ENCODE measurements at regions not wholly inside any gene's neighbourhood (a gene's known extent, or its start where the extent isn't known, plus 50 kb on each side); places are given as distances from the start of the nearest gene placed in this dataset.

GRCh38 chr14:27008187-27008586 lies 410.4 kb upstream of the NOVA1 start:
- DNase-seq = no peak

GRCh38 chr14:27012641-27013040 lies 414.8 kb upstream of the NOVA1 start:
- no peak for DNase-seq

- no peak for DNase-seq
Observed at GRCh38 chr14:27013678-27014077, 415.8 kb upstream of the NOVA1 start.

GRCh38 chr14:27015065-27015464 lies 417.2 kb upstream of the NOVA1 start:
- DNase-seq = no peak

DNA sequence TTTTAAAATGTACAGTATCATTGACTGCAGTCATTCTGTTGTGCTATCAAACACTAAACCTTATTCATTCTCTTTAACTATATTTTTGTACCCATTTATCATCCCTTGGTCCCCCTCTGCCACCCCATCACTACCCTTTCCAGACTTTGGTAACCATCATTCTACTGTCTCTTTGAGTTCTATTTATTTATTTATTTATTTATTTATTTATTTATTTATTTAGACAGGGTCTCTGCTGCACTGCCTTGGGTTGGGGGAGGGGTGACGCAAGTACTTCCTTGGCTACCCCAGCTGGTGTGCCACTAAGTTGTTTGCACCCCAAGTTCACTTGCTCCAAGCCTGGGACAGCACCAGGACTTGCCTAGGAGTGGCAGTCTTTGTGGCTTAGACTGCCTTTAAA lies 427.8 kb upstream of the NOVA1 start:
- DNase-seq = no peak

DNA sequence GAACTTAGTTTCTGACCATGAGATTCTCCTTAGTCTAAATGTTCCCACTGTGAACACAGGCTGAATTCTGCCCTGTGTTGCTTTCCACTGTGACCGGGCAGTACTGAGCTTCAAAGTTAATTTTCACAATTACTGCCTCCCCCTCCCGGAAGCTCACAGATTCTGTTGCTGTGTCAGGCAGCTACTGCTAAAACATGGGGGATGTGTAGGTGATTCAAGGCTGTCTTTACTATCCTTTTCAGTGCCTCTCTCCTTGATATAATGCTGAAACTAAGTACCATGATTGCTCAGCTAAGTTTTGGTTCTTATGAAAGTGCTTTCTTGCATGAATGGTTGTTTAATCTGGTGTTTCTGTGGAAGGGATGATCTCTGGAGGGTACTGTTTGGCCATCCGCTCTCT lies 428.3 kb upstream of the NOVA1 start:
- DNase-seq = no peak

GRCh38 chr14:27040552-27040951 lies 442.7 kb upstream of the NOVA1 start:
- no peak for DNase-seq

GRCh38 chr14:27049701-27050100 lies 451.9 kb upstream of the NOVA1 start:
- DNase-seq = no peak

DNA sequence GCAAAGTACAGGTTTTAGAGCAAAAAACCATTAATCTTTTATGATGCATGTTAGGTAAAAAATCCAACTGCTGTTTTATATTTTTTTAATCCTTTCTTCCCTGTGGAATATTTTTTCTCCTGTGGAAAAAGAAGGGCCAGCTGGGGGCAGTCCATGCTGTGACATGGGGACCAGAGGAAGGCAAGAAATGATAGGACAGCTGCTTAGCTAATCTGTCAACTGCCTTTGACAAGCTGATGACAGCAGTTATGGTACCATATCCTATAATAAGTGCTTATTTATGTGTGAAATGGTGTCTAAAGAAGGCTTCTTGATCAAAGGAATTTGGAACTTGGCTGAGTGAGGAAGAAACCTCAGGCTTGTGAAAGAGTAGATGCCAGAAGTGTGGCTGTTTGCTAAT lies 452.4 kb upstream of the NOVA1 start:
- DNase-seq = no peak

DNA sequence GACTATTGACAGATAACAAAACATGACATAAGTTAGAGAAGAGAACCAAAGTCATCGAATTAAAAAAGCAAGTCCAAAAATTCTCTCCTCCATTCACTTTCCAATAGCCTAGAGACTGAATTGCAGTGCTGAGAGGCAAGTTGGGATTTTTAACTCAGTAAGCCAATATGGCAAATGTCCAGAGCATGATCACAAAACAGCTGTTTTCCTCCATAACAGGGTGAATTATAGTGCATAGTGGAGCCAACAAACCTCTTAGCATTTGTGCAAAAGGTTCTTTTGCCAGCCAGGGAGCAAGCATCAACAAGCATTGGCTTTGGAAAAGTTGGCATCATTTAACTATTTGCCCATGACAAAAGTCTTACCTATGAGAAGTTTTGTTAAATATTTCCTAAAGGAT lies 458.8 kb upstream of the NOVA1 start:
- DNase-seq = no peak

DNA sequence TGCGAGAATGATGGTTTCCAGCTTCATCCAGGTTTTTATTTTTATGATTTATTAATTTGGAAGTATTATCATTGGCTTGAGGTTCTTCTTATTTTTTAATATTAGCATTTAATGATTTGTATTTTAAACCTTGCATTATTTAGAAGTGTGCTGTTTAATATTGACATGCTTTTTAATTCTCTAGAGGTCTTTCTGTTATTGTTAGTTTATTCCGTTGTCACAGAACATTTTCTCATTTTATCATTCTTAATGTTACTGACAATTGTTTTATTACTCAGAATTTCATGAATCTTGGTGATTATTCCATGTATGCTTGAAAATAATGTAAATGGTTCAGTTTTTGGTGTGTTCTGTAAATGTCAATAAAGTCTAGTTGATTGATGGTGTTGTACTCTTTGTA lies 463.5 kb upstream of the NOVA1 start:
- no peak for DNase-seq

- no peak for DNase-seq
Observed at GRCh38 chr14:27063959-27064358, 466.1 kb upstream of the NOVA1 start.

DNA sequence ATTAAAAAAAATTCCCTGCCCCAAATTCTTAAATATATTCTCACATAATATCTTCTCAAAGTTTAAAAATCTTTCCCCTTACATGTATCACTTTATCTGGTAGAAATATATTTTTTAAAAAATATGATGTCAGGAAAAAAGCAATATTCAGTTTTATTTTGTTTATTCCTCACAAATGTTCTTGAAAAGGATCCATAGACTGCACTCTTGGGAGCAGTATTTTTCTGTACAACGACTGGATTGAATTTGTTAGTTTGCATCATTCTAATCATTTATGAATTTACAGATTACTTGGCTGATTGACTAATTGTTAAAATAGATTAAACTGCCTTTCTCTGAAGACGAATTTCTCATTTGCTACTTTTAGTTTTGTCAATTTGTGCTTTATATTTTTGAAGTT lies 468.1 kb upstream of the NOVA1 start:
- DNase-seq = no peak

GRCh38 chr14:27067961-27068360 lies 470.1 kb upstream of the NOVA1 start:
- DNase-seq = no peak

DNA sequence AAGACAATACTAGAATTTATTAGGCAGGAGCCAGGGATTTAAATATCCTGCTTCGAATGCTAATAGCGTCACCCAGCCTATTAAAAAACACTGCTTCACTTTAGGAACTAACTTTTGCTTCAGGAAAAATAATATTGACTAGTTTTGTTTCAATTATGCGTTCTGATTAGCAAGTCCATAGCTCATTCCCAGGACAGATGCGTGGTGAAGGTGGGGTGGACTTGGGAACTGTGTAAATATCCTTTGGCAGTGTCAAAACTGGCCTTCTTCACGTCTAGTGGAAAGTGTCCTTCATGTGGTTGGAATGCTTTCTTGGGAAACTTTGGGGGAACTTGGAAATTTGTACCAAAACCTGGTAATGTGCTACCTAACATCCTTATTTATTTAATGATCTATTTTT lies 474.8 kb upstream of the NOVA1 start:
- no peak for DNase-seq

- DNase-seq = no peak
Observed at GRCh38 chr14:27075503-27075902, 477.7 kb upstream of the NOVA1 start.

DNA sequence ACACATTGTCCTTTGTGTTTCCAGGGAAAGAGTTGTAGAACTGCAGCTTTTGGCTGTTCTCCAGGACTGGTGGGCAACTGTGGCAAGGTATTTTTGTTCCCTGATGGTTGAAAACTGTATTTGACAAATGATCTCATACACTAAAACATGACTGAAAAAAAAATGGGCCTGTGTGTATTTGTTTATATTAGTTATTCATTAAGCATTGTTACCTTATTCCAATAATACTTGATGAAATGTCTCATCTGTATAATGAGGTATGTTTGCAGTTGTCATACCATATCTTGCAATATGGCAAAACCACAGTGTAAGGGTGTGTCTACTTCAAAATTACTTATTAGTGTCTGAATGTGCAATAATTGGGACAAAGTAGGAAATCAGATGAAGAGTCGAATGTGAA lies 479.4 kb upstream of the NOVA1 start:
- DNase-seq = no peak

DNA sequence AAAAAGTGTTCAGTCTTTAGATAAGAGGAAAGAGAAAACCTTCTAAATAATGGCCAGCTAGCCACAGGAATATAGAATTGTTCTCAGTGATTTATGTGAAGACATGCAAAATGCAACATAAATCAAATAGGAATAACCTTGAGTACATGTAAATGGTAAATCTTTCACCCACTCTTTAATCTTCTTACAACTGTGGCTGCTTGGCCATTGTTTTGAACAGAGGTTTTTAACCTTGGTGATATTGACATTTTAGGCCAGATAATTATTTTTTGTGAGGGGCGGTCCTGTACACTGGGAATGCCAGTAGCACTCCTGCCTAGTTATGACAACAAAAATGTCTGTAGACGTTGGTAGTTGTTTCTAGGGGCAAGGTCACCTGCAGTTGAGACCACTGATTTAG lies 479.9 kb upstream of the NOVA1 start:
- DNase-seq = no peak

DNA sequence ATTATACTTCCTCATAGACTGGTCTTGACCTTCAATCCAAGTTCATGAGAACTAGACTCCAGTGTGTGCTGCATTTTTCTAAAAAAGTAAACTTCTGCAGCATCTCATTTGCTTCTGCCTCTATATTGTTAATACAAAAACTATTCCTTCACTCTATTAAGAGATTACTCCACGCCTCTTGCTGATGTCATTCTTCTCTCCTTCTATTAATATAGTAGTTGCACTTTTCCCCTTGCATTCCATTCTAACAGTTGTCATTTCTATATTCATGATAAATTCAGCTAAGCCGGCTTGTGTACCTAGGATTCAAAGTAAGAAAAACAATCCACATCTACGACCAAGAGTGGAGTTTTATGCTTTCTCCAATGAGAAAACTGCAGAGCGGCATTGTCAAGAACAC lies 480.4 kb upstream of the NOVA1 start:
- DNase-seq = no peak

DNA sequence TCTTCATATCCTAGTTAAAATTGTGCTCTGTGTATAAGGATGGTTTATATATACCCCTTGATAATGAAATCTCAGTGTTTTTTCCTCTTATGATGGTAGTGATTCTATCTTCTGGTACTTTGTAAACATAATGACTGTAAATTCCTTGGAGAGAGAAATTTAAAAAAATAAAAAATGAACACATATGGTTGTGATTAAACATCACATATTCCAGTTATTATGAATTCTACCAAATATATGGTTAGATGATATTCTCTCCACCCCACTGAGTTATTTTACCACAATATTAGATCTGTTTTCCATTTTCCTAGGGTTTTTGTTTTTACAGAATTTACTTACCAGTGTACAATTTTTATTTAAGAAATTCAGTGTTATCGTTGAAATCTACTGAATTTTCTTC lies 481.9 kb upstream of the NOVA1 start:
- DNase-seq = no peak

DNA sequence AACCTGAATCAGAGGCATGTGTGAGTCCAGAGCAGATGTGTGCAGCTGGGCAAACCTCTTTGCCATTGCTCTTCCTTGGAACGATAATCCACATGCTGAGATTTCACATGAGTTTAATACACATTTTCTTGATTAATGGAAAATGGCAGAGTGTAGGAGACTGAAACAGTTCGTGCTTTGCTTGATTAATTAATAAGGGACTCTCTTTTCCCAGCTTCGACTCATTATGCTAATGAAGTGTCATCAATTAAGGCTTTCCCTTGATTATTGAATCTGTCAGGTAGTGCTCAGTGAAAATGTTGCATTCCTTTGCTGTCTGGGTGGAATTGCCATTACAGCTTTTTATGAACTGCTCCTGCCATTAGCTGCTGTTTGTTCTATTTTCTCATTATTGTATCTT lies 487.7 kb upstream of the NOVA1 start:
- no peak for DNase-seq

DNA sequence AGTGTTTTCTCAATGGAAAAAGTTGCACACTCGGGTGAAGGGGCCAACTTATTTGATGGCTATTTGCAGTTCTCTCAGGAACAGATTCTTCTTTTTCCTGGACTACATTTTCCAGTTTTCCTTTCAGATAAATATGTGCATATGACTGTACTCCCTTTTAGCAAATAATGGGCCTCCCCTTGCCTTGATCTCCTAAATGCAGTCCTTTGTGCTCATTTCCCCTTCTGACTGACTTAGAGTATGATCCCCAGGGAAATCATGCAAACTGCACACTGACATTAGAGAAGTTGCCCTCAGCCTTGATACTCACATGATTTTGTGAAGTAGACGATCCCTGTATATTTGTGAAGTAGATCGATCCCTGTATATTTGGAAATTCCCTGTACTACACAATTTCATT lies 492.9 kb upstream of the NOVA1 start:
- DNase-seq = no peak

DNA sequence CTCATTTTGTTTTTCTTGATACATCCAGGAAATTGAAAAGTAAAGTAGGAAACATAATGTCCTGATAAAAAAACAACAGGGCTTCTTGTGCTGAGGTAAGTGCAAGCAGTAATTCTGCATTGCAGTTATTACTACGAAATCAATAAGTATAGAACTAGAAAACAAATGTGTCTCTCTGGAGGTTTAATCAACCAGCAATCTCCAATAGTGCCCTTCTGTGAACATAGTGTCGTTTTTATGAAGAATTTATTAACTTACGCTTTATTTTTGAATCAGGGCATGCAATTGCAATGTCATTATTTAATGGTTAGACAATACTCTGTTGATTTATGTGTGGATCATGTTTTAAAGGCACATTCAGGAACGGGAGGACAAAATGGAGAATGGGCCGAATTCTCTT lies 494.1 kb upstream of the NOVA1 start:
- DNase-seq = no peak

DNA sequence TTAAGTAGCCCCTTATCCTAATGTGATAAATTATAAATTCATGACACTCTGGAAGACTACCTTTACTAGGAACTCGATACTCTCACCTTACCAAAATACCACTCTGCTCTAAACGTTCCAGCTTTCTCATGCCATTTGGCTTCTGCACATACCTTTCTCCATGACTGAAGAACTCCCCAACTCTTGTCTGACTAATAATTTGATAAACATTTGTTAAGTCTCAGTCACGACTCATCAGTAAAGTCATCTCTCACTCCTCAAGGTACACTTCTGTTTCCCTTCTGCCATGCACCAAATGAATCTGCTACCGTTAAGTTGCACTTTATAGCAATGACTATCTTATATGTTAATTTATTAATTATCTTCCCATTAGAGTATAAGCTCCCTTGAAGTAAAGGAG lies 498.3 kb upstream of the NOVA1 start:
- DNase-seq = no peak

DNA sequence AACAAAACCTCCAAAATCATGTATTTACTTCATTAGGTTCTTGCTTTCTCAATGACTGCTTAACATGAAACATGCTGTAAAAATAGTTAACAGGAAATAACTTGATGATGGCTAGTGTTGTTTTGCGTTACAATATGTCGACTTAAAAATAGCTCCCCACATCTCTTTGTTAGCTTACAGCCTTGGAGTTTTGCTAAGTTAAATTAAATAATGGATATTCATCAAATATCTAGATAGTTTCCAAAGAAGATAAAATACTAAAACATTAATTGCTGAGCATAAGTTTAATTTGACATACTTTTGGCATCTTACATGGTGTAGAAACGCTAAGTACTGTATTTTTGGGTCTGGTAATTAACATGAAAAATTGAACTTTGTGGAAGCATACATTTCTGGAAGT lies 500.6 kb upstream of the NOVA1 start:
- DNase-seq = no peak

- DNase-seq = no peak
Observed at GRCh38 chr14:27114180-27114579, 516.3 kb upstream of the NOVA1 start.
